Neural cell (in vitro differentiated cells): ENCODE measurements at regions not wholly inside any gene's neighbourhood (a gene's known extent, or its start where the extent isn't known, plus 50 kb on each side); places are given as distances from the start of the nearest gene placed in this dataset.

Experiments used
- H2AFZ ChIP-seq: fragments of 200-600, 300-800 bp; sonication (generic), shearing (Covaris generic); 2 replicates; pipeline ENCODE4 v1.6.0; 2014; ENCODE audit warnings: low read depth, mild to moderate bottlenecking, antibody characterized with exemption, low read length, moderate library complexity
- H3F3A ChIP-seq: fragments of 200-600 bp; shearing (Covaris generic); 2 replicates; pipeline ENCODE4 v1.6.1; 2016; ENCODE audit warnings: mild to moderate bottlenecking, moderate library complexity, mixed read lengths, antibody characterized with exemption, low read length; ENCODE audit not compliant: insufficient read depth, poor library complexity, severe bottlenecking
- H3K27ac ChIP-seq: fragments of 200-600, 300-800 bp; sonication (generic), shearing (Covaris generic); 2 replicates; pipeline ENCODE4 v1.5.1; 2014; ENCODE audit warnings: mild to moderate bottlenecking, low read length, moderate library complexity
- H3K27me3 ChIP-seq: fragments of 300-800, 200-600 bp; sonication (generic), shearing (Covaris generic); 2 replicates; pipeline ENCODE4 v1.6.0; 2014; ENCODE audit warnings: mild to moderate bottlenecking, low read depth, low read length, moderate library complexity; ENCODE audit not compliant: insufficient read depth
- H3K36me3 ChIP-seq: fragments of 300-800, 200-600 bp; sonication (generic), shearing (Covaris generic); 2 replicates; pipeline ENCODE4 v1.5.1; 2014; ENCODE audit warnings: mild to moderate bottlenecking, antibody characterized with exemption, low read length, moderate library complexity; ENCODE audit not compliant: insufficient read depth
- H3K4me2 ChIP-seq: fragments of 300-800, 200-600 bp; sonication (generic), shearing (Covaris generic); 2 replicates; pipeline ENCODE4 v1.6.0; 2014; ENCODE audit warnings: mild to moderate bottlenecking, low read length
- H3K4me3 ChIP-seq: fragments of 300-800, 200-600 bp; sonication (generic), shearing (Covaris generic); 2 replicates; pipeline ENCODE4 v1.5.1; 2014; ENCODE audit warnings: mild to moderate bottlenecking, low read length, moderate library complexity
- H3K79me2 ChIP-seq: fragments of 200-600 bp; shearing (Covaris generic); replicated peaks from 2 replicates; pipeline ENCODE4 v1.6.0; 2014; ENCODE audit warnings: mild to moderate bottlenecking, low read length, moderate library complexity; ENCODE audit not compliant: insufficient read depth
- H3K9ac ChIP-seq: fragments of 300-800, 200-600 bp; sonication (generic), shearing (Covaris generic); 2 replicates; pipeline ENCODE4 v1.6.1; 2016; ENCODE audit warnings: mild to moderate bottlenecking, low read length, mixed read lengths
- H3K9me2 ChIP-seq: fragments of 200-600 bp; shearing (Covaris generic); 2 replicates; pipeline ENCODE4 v1.6.1; 2016; ENCODE audit warnings: mild to moderate bottlenecking, low read length, mixed read lengths; ENCODE audit not compliant: insufficient read depth
- H3K9me3 ChIP-seq: fragments of 200-600, 300-800 bp; sonication (generic), shearing (Covaris generic); 2 replicates; pipeline ENCODE4 v1.6.1; 2016; ENCODE audit warnings: mild to moderate bottlenecking, mixed run types, low read length, moderate library complexity, mixed read lengths
- H4K20me1 ChIP-seq: fragments of 200-600 bp; shearing (Covaris generic); 2 replicates; pipeline ENCODE4 v1.6.1; 2016; ENCODE audit warnings: mild to moderate bottlenecking, mixed run types; ENCODE audit not compliant: insufficient read depth
- EP300 ChIP-seq: fragments of 450-650 bp; conservative IDR thresholded peaks from 2 replicates; pipeline ENCODE4 v1.6.1; 2014; ENCODE audit warnings: antibody characterized with exemption, mild to moderate bottlenecking, moderate library complexity; ENCODE audit not compliant: poor library complexity, severe bottlenecking
- EZH2 ChIP-seq: fragments of 200-600, 300-800 bp; shearing (Covaris generic), sonication (generic); IDR thresholded peaks from 2 replicates; pipeline ENCODE4 v1.6.1; 2014; ENCODE audit warnings: antibody characterized with exemption, low read length, borderline replicate concordance, mild to moderate bottlenecking; ENCODE audit not compliant: insufficient read depth, poor library complexity, severe bottlenecking
- MXI1 ChIP-seq: fragments of 450-650 bp; conservative IDR thresholded peaks from 2 replicates; pipeline ENCODE4 v1.6.1; 2014; ENCODE audit warnings: antibody characterized with exemption, mild to moderate bottlenecking; ENCODE audit not compliant: poor library complexity, severe bottlenecking
- POLR2AphosphoS5 ChIP-seq: IDR thresholded peaks from 2 replicates; pipeline ENCODE4 v1.6.1; 2012
- RAD21 ChIP-seq: fragments of 450-650 bp; conservative IDR thresholded peaks from 2 replicates; pipeline ENCODE4 v1.6.1; 2014; ENCODE audit warnings: antibody characterized with exemption, mild to moderate bottlenecking, moderate library complexity
- SMC3 ChIP-seq: fragments of 450-650 bp; conservative IDR thresholded peaks from 2 replicates; pipeline ENCODE4 v1.6.1; 2014; ENCODE audit warnings: antibody characterized with exemption, mild to moderate bottlenecking, moderate library complexity; ENCODE audit not compliant: poor library complexity
- TAF1 ChIP-seq: IDR thresholded peaks from 2 replicates; pipeline ENCODE4 v1.6.1; 2012; ENCODE audit warnings: low read depth
- TF ChIP-seq, protein P1 (sequence below): fragments of 450-650 bp; IDR thresholded peaks from 2 replicates; pipeline ENCODE4 v1.5.1; 2014; ENCODE audit warnings: antibody characterized with exemption, mild to moderate bottlenecking, moderate library complexity; ENCODE audit not compliant: poor library complexity, severe bottlenecking
- TF ChIP-seq, protein P2 (sequence below): IDR thresholded peaks from 2 replicates; pipeline ENCODE4 v1.6.1; 2012; ENCODE audit warnings: borderline replicate concordance

DNA sequence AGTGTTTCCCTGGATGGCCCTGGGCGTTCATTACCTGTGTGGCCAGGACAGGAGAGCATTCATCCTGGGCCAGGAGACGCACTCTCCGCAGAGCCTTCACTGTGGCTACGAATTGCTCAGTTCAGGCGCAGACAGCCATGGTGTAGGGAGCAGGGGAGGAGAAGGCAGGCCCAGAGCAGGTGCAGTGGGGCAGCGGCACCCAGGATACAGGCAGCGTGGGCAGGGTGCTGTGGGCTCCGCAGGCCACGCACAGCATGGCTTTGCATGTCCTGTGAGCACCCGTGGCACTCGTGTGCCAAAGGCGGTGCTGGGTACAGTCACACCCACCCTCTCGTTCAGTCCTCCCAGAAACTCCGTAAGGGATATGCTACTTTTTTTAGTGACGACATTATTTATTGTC, 124.2 kb upstream of the B3GAT1 start:
- no peak overlapping the region for H3K9ac ChIP-seq
- no peak overlapping the region for H3K4me3 ChIP-seq
- no peaks in the 10 kb centered on the region for H3K36me3 ChIP-seq
- H2AFZ ChIP-seq: no peak overlapping the region
- TF ChIP-seq SMC3: no peak
- TF ChIP-seq EZH2: no peak
- TF ChIP-seq TAF1: no peak
- TF ChIP-seq, protein P1, sequence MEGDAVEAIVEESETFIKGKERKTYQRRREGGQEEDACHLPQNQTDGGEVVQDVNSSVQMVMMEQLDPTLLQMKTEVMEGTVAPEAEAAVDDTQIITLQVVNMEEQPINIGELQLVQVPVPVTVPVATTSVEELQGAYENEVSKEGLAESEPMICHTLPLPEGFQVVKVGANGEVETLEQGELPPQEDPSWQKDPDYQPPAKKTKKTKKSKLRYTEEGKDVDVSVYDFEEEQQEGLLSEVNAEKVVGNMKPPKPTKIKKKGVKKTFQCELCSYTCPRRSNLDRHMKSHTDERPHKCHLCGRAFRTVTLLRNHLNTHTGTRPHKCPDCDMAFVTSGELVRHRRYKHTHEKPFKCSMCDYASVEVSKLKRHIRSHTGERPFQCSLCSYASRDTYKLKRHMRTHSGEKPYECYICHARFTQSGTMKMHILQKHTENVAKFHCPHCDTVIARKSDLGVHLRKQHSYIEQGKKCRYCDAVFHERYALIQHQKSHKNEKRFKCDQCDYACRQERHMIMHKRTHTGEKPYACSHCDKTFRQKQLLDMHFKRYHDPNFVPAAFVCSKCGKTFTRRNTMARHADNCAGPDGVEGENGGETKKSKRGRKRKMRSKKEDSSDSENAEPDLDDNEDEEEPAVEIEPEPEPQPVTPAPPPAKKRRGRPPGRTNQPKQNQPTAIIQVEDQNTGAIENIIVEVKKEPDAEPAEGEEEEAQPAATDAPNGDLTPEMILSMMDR: no peak
- no peak for TF ChIP-seq RAD21
- no peak for TF ChIP-seq MXI1
- TF ChIP-seq POLR2AphosphoS5: no peak
- no peaks in the 10 kb centered on the region for H3K79me2 ChIP-seq
- no peaks in the 10 kb centered on the region for H3K9me3 ChIP-seq
- H3K4me2 ChIP-seq: no peak overlapping the region
- no peaks in the 10 kb centered on the region for H3F3A ChIP-seq
- no peaks in the 10 kb centered on the region for H4K20me1 ChIP-seq
- no peaks in the 10 kb centered on the region for H3K9me2 ChIP-seq
- no peaks in the 10 kb centered on the region for H3K27me3 ChIP-seq
- no peak overlapping the region for H3K27ac ChIP-seq

DNA sequence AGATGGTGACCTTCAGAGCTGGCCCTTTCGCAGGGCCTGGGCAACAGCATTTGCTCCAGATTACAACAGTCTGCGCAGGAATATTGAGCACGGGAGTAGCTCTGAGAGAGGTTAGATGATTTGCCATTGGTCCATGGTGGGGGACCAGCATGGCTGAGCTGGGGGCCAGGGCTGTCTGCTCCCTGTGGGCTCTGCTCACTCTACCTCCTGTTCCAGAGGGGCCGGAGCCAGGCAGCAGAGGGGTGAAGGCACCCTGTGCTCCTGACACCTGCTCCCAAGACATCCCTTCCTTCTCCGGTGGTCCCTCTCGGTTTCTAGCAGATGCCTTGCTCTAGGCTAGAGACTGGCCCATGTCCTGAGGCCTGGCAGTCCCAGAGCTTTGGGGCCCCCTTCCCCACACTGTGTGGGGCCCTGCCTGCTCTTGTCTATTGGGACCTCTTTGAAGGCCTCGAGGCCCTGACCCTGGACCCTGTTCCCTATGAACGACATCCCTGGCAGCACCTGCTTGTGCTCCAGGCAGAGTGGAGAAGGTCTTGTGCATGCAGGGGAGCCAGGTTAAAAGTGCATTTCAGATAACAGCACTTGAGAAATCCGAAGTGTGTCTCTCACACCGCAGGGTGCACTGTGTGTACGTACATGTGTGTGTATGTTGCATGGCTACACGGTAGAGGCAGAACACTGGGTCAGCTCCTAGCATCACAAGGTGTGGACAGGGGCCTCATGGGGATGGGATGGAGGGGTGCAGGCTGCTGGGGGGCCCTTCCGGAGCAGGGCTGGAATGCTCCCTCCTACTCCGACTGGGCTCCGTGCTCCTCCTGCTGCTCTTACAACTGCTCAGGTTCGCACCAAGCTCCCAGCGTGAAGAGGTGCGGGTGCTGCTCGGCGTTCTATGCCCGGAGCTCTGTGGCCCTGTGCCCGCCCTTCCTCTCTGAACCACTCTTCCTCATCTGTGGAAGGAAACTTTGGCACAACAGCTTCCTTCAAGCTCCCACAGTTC, 123.3 kb upstream of the B3GAT1 start:
- no peaks in the 10 kb centered on the region for H3K27me3 ChIP-seq
- no peaks in the 10 kb centered on the region for H3F3A ChIP-seq
- no peak overlapping the region for H3K9ac ChIP-seq
- H3K4me2 ChIP-seq: no peak overlapping the region
- H3K36me3 ChIP-seq: no peaks in the 10 kb centered on the region
- H3K79me2 ChIP-seq: no peaks in the 10 kb centered on the region
- H4K20me1 ChIP-seq: no peaks in the 10 kb centered on the region
- TF ChIP-seq EP300: no peak
- no peaks in the 10 kb centered on the region for H3K9me2 ChIP-seq
- no peak overlapping the region for H3K27ac ChIP-seq
- H3K9me3 ChIP-seq: no peaks in the 10 kb centered on the region
- H3K4me3 ChIP-seq: no peak overlapping the region
- H2AFZ ChIP-seq: no peak overlapping the region

DNA sequence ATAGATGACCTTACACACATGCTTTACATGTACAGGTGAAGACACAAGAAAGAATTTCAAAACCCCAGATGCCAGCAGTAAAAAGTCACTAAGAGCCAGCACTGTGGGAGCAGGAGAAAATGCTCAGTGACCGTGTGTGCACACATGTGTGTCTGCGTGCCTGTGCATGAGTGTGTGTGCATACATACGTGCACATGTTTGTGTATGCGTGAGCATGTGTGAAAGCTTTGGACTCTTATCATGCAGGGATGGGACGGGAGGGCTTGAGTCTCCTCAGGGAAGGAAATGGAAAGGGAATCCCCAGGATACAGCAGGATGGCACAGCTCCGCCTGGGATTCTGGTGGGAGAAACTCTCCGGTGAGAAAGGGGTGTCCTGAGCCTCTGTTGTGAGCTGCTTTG, 121.5 kb upstream of the B3GAT1 start:
- no peaks in the 10 kb centered on the region for H3K9me3 ChIP-seq
- no peaks in the 10 kb centered on the region for H3K27me3 ChIP-seq
- no peak overlapping the region for H3K9ac ChIP-seq
- H3K79me2 ChIP-seq: no peaks in the 10 kb centered on the region
- no peak overlapping the region for H3K4me2 ChIP-seq
- no peaks in the 10 kb centered on the region for H4K20me1 ChIP-seq
- H3K27ac ChIP-seq: no peak overlapping the region
- no peak for TF ChIP-seq RAD21
- no peak for TF ChIP-seq POLR2AphosphoS5
- TF ChIP-seq, protein P1: no peak
- TF ChIP-seq EZH2: no peak
- TF ChIP-seq MXI1: no peak
- no peak for TF ChIP-seq TAF1
- no peak for TF ChIP-seq EP300
- TF ChIP-seq SMC3: no peak
- TF ChIP-seq, protein P2, sequence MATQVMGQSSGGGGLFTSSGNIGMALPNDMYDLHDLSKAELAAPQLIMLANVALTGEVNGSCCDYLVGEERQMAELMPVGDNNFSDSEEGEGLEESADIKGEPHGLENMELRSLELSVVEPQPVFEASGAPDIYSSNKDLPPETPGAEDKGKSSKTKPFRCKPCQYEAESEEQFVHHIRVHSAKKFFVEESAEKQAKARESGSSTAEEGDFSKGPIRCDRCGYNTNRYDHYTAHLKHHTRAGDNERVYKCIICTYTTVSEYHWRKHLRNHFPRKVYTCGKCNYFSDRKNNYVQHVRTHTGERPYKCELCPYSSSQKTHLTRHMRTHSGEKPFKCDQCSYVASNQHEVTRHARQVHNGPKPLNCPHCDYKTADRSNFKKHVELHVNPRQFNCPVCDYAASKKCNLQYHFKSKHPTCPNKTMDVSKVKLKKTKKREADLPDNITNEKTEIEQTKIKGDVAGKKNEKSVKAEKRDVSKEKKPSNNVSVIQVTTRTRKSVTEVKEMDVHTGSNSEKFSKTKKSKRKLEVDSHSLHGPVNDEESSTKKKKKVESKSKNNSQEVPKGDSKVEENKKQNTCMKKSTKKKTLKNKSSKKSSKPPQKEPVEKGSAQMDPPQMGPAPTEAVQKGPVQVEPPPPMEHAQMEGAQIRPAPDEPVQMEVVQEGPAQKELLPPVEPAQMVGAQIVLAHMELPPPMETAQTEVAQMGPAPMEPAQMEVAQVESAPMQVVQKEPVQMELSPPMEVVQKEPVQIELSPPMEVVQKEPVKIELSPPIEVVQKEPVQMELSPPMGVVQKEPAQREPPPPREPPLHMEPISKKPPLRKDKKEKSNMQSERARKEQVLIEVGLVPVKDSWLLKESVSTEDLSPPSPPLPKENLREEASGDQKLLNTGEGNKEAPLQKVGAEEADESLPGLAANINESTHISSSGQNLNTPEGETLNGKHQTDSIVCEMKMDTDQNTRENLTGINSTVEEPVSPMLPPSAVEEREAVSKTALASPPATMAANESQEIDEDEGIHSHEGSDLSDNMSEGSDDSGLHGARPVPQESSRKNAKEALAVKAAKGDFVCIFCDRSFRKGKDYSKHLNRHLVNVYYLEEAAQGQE: no peak
- H3K36me3 ChIP-seq: no peaks in the 10 kb centered on the region
- no peaks in the 10 kb centered on the region for H3F3A ChIP-seq
- H3K9me2 ChIP-seq: no peaks in the 10 kb centered on the region
- no peak overlapping the region for H3K4me3 ChIP-seq
- no peak overlapping the region for H2AFZ ChIP-seq
